Hepatocyte (in vitro differentiated cells): ENCODE measurements at regions not wholly inside any gene's neighbourhood (a gene's known extent, or its start where the extent isn't known, plus 50 kb on each side); places are given as distances from the start of the nearest gene placed in this dataset.

Experiments used
- CTCF ChIP-seq: fragments of 200-600 bp; sonication (generic); IDR thresholded peaks from 2 replicates; pipeline ENCODE4 v1.5.1; 2016; ENCODE audit warnings: antibody characterized with exemption, mild to moderate bottlenecking; ENCODE audit not compliant: poor library complexity
- EZH2 ChIP-seq: fragments of 200-600 bp; sonication (generic); IDR thresholded peaks from 2 replicates; pipeline ENCODE4 v1.6.1; 2016; ENCODE audit warnings: antibody characterized with exemption, mild to moderate bottlenecking, borderline replicate concordance

- TF ChIP-seq CTCF (no peak), EZH2 (no peak)
Observed at GRCh38 chr20:54419531-54419930, 55.9 kb upstream of the DOK5 start.
